NB4 (cell line): ENCODE measurements at regions not wholly inside any gene's neighbourhood (a gene's known extent, or its start where the extent isn't known, plus 50 kb on each side); places are given as distances from the start of the nearest gene placed in this dataset.

Source experiments
- CTCF ChIP-seq: IDR thresholded peaks from one replicate; pipeline ENCODE4 v1.5.1; 2012; ENCODE audit warnings: low read depth, low read length
- MYC ChIP-seq: IDR thresholded peaks from 2 replicates; pipeline ENCODE4 v1.6.1; 2011; ENCODE audit warnings: low read depth, low read length
- POLR2A ChIP-seq: IDR thresholded peaks from 2 replicates; pipeline ENCODE4 v1.6.1; 2011; ENCODE audit warnings: mild to moderate bottlenecking; ENCODE audit not compliant: insufficient read length; ENCODE audit errors: extremely low read depth

DNA sequence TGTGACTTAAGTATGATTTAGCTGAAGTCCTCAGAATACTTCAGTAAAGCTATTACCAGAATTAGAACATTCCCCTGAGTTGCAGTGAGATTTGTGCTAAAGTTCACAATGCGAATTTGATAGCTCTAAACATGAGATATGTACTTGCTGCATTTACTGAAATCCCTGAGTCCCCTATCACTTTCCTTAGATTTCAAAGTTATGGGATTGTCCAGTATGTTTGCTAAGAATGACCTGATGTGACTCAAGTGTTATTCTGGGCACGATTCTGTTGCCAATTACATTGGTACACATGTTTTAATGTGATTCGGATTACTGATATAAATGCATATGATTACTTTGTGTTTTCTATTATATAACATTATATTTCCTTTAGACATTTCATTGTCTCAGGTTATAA, 91.3 kb upstream of the AMOT start:
- TF ChIP-seq CTCF = no peak
- no peak for TF ChIP-seq MYC
- no peak for TF ChIP-seq POLR2A
